Activated CD8-positive, alpha-beta T cell treated with anti-CD3 and anti-CD28 coated beads, Interleukin-2, amount 10 ng/mL, durations not matched to agents 7 days and 5 days (primary cell): ENCODE measurements at regions not wholly inside any gene's neighbourhood (a gene's known extent, or its start where the extent isn't known, plus 50 kb on each side); places are given as distances from the start of the nearest gene placed in this dataset.
A peak's percentile ranks its signal among the peaks of the same experiment; 100 is the strongest.
"Not testable (repeated sequence)": the region's sequence is repeated elsewhere in the genome, so short reads cannot be mapped to it uniquely, and the experiment has no call there.

Source experiments
- ATAC-seq: fragments of 150-1000 bp; cut with Tn5 transposase; one replicate; pipeline ENCODE4 v1.10.0; 2021; ENCODE audit warnings: moderate library complexity
- CTCF ChIA-PET: fragments of 350-600 bp; sonication (Branson Sonifier 250); formaldehyde crosslinking; loops from one replicate; lab custom pipeline; 2021; ENCODE audit warnings: antibody characterized with exemption; lab: Charles Lee
- POLR2A ChIA-PET: fragments of 350-600 bp; sonication (Branson Sonifier 250); formaldehyde crosslinking; loops from one replicate; lab custom pipeline; 2021; ENCODE audit warnings: antibody characterized with exemption; lab: Charles Lee
- DNase-seq: peaks from one replicate; pipeline ENCODE4 v3.0.0-alpha.2; 2020
- H3K27ac Mint-ChIP-seq: one replicate; pipeline ENCODE4 v1.8.0; 2021; ENCODE audit warnings: mild to moderate bottlenecking, mixed read lengths
- H3K27me3 Mint-ChIP-seq: one replicate; pipeline ENCODE4 v1.8.0; 2021; ENCODE audit warnings: low read depth, mixed read lengths
- H3K36me3 Mint-ChIP-seq: one replicate; pipeline ENCODE4 v1.8.0; 2021; ENCODE audit warnings: low read depth, mixed read lengths
- H3K4me1 Mint-ChIP-seq: one replicate; pipeline ENCODE4 v1.8.0; 2021; ENCODE audit warnings: low read depth, mixed read lengths
- H3K4me3 Mint-ChIP-seq: one replicate; pipeline ENCODE4 v1.8.0; 2021; ENCODE audit warnings: mild to moderate bottlenecking, mixed read lengths
- H3K9me3 Mint-ChIP-seq: one replicate; pipeline ENCODE4 v1.8.0; 2022; ENCODE audit warnings: mixed read lengths; ENCODE audit not compliant: insufficient read depth

- H3K9me3 Mint-ChIP-seq: peaks cover 11% of the 10 kb centered on the region
- CTCF ChIA-PET: no interaction called here
- no peak overlapping the region for H3K4me3 Mint-ChIP-seq
- DNase-seq (no peak), ATAC-seq (no peak)
- H3K4me1 Mint-ChIP-seq: no peaks in the 10 kb centered on the region
- H3K36me3 Mint-ChIP-seq: no peaks in the 10 kb centered on the region
- H3K27me3 Mint-ChIP-seq: no peaks in the 10 kb centered on the region
- POLR2A ChIA-PET: no interaction called here
- H3K27ac Mint-ChIP-seq: no peak overlapping the region
Measured at GRCh38 chr21:21968810-21969209, 970.6 kb downstream of the NCAM2 start.

GRCh38 chr21:21969211-21969610, 971.0 kb downstream of the NCAM2 start:
- ChIA-PET CTCF (no interaction called here), POLR2A (no interaction called here)
- DNase-seq: no peak
- ATAC-seq: no peak
- Mint-ChIP-seq H3K4me1 (no peaks in the 10 kb centered on the region), H3K36me3 (no peaks in the 10 kb centered on the region), H3K27me3 (no peaks in the 10 kb centered on the region), H3K4me3 (no peak overlapping the region), H3K9me3 (peaks cover 11% of the 10 kb centered on the region), H3K27ac (no peak overlapping the region)

- H3K36me3 Mint-ChIP-seq: no peaks in the 10 kb centered on the region
- ATAC-seq (no peak), DNase-seq (no peak)
- H3K9me3 Mint-ChIP-seq: peaks cover 11% of the 10 kb centered on the region
- H3K27me3 Mint-ChIP-seq: no peaks in the 10 kb centered on the region
- no peak overlapping the region for H3K4me3 Mint-ChIP-seq
- no peaks in the 10 kb centered on the region for H3K4me1 Mint-ChIP-seq
- H3K27ac Mint-ChIP-seq: no peak overlapping the region
- ChIA-PET POLR2A (no interaction called here), CTCF (no interaction called here)
Measured at GRCh38 chr21:21971384-21971783, 973.2 kb downstream of the NCAM2 start.

- DNase-seq (no peak), ATAC-seq (no peak)
- no peaks in the 10 kb centered on the region for H3K36me3 Mint-ChIP-seq
- no peak overlapping the region for H3K27ac Mint-ChIP-seq
- peaks cover 2% of the 10 kb centered on the region for H3K9me3 Mint-ChIP-seq
- H3K4me1 Mint-ChIP-seq: no peaks in the 10 kb centered on the region
- H3K4me3 Mint-ChIP-seq: no peak overlapping the region
- CTCF ChIA-PET: no interaction called here
- POLR2A ChIA-PET: no interaction called here
- H3K27me3 Mint-ChIP-seq: no peaks in the 10 kb centered on the region
Measured at GRCh38 chr21:21973806-21974205, 975.6 kb downstream of the NCAM2 start.

- ChIA-PET CTCF (no interaction called here), POLR2A (no interaction called here)
- DNase-seq: no peak
- Mint-ChIP-seq H3K36me3 (peaks cover 2% of the 10 kb centered on the region), H3K27me3 (no peaks in the 10 kb centered on the region), H3K9me3 (peaks cover 9% of the 10 kb centered on the region), H3K27ac (no peak overlapping the region), H3K4me1 (peaks cover 15% of the 10 kb centered on the region), H3K4me3 (no peak overlapping the region)
- ATAC-seq: no peak
Measured at GRCh38 chr21:21996891-21997290, 998.7 kb downstream of the NCAM2 start.

GRCh38 chr21:21997390-21998333, 999.5 kb downstream of the NCAM2 start:
- Mint-ChIP-seq H3K4me3 (no peak overlapping the region), H3K36me3 (peaks cover 2% of the 10 kb centered on the region), H3K27ac (peak overlapping the region; percentile 86), H3K27me3 (no peaks in the 10 kb centered on the region), H3K9me3 (peaks cover 9% of the 10 kb centered on the region), H3K4me1 (peaks cover 15% of the 10 kb centered on the region)
- ChIA-PET POLR2A (no interaction called here), CTCF (no interaction called here)
- peak; percentile 82 for ATAC-seq
- peak; percentile 58 for DNase-seq

- Mint-ChIP-seq H3K36me3 (no peaks in the 10 kb centered on the region), H3K9me3 (peaks cover 10% of the 10 kb centered on the region), H3K27ac (no peak overlapping the region), H3K4me1 (no peaks in the 10 kb centered on the region), H3K4me3 (no peak overlapping the region), H3K27me3 (no peaks in the 10 kb centered on the region)
- no peak for DNase-seq
- POLR2A ChIA-PET: no interaction called here
- ATAC-seq: no peak
- CTCF ChIA-PET: no interaction called here
Measured at GRCh38 chr21:22019766-22020165, 1021.6 kb downstream of the NCAM2 start.

- ATAC-seq (no peak), DNase-seq (no peak)
- Mint-ChIP-seq H3K36me3 (no peaks in the 10 kb centered on the region), H3K27me3 (no peaks in the 10 kb centered on the region), H3K9me3 (peaks cover 8% of the 10 kb centered on the region), H3K4me1 (no peaks in the 10 kb centered on the region), H3K27ac (no peak overlapping the region), H3K4me3 (no peak overlapping the region)
- ChIA-PET POLR2A (no interaction called here), CTCF (no interaction called here)
Measured at GRCh38 chr21:22020221-22020620, 1022.0 kb downstream of the NCAM2 start.

- CTCF ChIA-PET, ATAC-seq: not testable (repeated sequence)
Measured at GRCh38 chr21:22023896-22024295, 1025.7 kb downstream of the NCAM2 start.

GRCh38 chr21:22044431-22044830, 1046.2 kb downstream of the NCAM2 start:
- Mint-ChIP-seq H3K4me1 (no peaks in the 10 kb centered on the region), H3K27ac (no peak overlapping the region), H3K4me3 (no peak overlapping the region), H3K36me3 (no peaks in the 10 kb centered on the region), H3K9me3 (peaks cover 3% of the 10 kb centered on the region), H3K27me3 (no peaks in the 10 kb centered on the region)
- ATAC-seq: no peak
- ChIA-PET POLR2A (no interaction called here), CTCF (no interaction called here)
- DNase-seq: no peak

More at GRCh38 chr21:22023896-22024295, 1025.7 kb downstream of the NCAM2 start:
- H3K4me3 Mint-ChIP-seq, H3K4me1 Mint-ChIP-seq, DNase-seq, H3K9me3 Mint-ChIP-seq, POLR2A ChIA-PET, H3K36me3 Mint-ChIP-seq, H3K27me3 Mint-ChIP-seq, H3K27ac Mint-ChIP-seq: not testable (repeated sequence)

- ATAC-seq (no peak), DNase-seq (no peak)
- Mint-ChIP-seq H3K27ac (no peak overlapping the region), H3K9me3 (no peaks in the 10 kb centered on the region), H3K36me3 (no peaks in the 10 kb centered on the region), H3K27me3 (no peaks in the 10 kb centered on the region), H3K4me3 (no peak overlapping the region), H3K4me1 (no peaks in the 10 kb centered on the region)
- ChIA-PET POLR2A (no interaction called here), CTCF (no interaction called here)
Measured at GRCh38 chr21:22046576-22046975, 1048.4 kb downstream of the NCAM2 start.

GRCh38 chr21:22056904-22057303, 1058.7 kb downstream of the NCAM2 start:
- H3K9me3 Mint-ChIP-seq: no peaks in the 10 kb centered on the region
- POLR2A ChIA-PET: no interaction called here

More at GRCh38 chr21:22056904-22057303, 1058.7 kb downstream of the NCAM2 start:
- DNase-seq: no peak
- Mint-ChIP-seq H3K36me3 (no peaks in the 10 kb centered on the region), H3K4me3 (no peak overlapping the region), H3K27ac (no peak overlapping the region), H3K4me1 (no peaks in the 10 kb centered on the region), H3K27me3 (no peaks in the 10 kb centered on the region)
- no peak for ATAC-seq
- CTCF ChIA-PET: no interaction called here
